GM19463 (cell line): ENCODE measurements at regions not wholly inside any gene's neighbourhood (a gene's known extent, or its start where the extent isn't known, plus 50 kb on each side); places are given as distances from the start of the nearest gene placed in this dataset.

Experiments
- ATAC-seq: cut with Tn5 transposase; IDR thresholded peaks from one replicate; pipeline ENCODE4 v1.9.1; 2021; ENCODE audit warnings: mild to moderate bottlenecking, moderate library complexity; ENCODE audit not compliant: unreplicated experiment

DNA sequence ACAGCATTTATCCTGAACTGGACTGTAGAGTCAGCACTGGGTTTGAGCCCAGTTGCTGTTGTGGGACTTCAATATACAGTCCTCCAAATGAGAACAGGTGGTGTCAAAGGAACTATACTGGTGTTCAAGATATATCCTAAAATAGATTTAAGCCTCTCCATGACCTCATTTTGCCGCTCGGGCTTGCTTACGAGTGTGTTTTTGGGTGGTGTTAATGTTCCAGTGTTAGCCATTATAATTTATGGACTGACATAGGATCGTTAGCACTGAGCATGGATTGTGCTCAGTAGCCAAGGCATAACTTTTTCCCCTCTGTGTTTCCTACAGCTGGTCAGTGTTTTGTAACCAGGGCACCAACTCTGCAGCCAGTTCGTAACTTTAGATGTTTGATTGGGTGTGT is 306.6 kb downstream of the SPATA31D1 start:
- no peak for ATAC-seq

DNA sequence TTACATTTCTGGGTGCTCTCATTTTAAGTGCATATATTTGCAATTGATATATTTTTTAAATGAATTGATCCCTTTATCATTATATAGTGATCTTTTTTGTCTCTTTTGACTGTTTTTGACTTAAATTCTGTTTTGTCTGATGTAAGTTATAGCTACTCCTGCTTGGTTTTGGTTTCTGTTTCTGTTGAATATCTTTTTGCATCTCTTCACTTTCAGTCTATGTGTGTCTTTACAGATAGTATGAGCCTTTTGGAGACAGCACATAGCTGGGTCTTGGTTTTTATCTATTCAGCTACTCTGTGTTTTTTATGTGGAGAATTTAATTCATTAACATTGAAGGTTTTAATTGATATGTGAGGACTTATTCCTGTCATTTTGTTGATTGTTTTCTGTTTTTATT is 311.3 kb downstream of the SPATA31D1 start:
- peak; percentile 62 for ATAC-seq

DNA sequence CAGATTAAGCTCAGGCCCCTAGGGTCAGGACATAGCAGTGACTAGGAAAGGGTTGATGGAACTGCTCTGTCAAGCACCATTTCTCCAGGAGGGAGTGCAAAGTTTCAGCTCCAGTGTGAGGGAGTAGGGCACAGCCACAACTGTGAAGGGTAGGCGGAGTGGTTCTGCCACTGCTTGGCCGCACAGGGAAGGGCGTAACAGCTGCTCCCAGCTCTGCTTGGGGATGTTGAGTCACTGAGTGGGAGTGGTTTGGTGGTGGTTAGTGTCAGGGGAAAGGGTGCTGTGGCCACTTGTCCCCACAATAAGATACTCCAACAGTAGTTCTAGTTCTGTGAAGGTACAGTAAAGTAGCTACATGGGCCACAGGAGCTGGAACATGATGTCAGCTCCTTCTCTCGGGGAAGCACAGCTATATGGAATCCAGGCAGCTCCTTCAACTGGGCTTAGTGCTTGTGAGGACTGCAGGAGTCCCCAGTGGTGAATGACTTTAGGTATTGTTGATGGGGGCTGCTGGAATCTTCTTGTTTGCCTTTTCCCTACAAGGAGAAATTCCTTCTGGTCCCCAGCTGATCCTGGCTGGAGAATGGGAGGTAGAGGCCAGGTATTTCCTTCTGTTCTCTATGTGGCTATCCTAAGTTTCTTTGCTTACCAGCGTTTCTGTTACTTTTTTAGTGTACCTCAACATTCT is 314.5 kb downstream of the SPATA31D1 start:
- no peak for ATAC-seq

DNA sequence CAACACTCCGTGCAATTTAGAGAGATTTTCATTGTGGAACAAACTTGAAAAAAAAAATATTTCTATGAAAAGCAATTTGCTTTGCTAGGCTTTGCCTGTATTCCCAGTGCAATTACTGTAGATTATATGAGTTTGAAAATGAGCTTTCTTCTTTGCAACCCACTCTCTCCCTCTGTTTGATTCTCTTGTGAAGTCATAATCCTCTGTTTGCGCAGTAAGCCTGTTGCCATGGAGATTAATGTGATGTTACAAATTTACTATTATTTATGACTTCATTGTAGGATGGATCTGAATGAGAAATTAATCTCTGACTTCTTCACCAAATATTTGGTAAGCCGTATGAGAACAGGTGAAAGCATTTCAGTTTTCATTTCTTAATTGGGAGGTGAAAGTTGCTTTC is 320.3 kb downstream of the SPATA31D1 start:
- no peak for ATAC-seq

DNA sequence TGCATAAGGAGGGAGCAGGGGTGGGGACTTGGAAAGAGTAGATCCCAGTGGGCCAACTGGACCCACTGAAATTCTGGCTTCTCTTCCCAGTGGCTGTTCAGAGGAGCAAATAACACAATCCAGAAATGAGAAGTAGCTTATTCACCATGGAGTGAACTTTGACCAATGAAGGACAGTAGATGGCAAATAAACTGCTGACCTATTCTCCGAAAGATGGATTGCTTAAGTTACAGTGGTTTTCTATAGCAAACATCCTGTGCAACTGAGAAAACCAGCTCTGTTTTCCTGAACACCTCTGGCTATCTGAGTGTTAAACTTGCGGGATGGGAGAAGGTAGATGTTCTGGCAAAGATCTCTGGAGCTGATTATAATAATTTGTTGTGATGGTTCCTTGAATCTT is 325.1 kb downstream of the SPATA31D1 start:
- no peak for ATAC-seq

DNA sequence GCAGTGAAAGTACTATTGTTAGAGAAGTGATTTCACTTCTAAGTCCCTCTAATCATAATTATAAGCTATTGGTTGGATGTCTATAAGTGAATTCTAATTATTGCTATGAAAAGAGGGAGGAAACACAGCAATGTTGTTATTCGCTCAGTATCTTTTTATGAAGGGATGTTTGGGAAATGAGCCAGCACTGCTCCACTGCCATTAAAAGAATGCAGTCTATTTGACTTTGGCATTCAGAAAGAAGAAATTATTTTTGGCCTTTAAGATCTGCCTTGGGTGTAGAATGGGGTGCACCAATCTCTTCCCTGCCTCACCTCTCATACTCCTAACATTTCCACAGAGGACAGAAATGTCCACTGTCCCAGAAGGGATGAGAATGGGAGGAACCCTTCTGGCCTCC is 332.0 kb downstream of the SPATA31D1 start:
- no peak for ATAC-seq

DNA sequence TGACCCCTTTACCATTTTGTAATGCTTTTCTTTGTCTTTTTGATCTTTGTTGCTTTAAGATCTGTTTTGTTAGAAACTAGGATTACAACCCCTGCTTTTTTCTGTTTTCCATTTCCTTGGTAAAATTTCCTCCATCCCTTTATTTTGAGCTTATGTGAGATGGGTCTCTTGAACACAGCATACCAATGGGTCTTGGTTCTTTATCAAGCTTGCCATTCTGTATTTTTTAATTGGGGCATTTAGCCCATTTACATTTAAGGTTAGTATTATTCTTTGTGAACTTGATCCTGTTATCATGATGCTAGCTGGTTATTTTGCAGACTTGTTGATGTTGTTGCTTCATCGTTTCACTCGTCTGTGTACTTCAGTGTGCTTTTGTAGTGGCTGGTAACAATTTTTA is 337.3 kb downstream of the SPATA31D1 start:
- ATAC-seq: no peak

DNA sequence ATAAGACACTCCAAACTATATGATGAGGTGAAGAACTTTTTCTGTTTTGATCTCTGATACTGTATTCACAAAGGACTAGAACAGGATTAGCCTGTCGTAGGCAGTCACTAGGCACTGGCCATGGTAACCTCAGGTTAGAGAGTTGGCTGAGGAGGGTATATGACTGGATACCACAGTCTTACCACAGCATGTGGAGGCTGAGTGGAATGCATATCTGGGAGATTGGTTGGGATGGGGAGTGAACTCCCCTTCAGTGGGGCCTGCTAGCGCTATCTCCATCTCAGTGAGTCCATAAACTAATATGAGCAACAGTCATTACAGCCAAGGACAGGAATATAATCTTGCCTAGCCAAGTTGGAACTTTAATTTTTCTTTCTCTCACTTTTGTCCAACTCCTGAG is 339.1 kb downstream of the SPATA31D1 start:
- no peak for ATAC-seq

DNA sequence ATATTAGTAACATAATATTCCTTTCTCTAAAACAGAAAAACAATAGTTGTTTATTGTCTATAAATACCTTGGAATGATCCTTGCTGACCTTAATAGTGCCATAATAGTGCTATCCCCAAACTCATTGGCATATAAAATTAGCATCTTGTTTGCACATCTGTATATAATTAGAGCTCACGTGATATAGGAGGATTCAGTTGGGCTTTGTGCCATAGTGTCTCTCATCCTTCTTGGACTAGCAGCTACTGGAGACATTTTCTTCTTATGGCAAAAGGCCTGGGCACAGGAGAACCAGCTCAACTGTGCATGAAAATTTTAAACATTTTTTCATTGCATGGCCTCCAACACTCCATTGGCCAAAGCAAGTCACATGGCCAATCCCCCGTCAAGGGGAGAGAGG is 342.5 kb downstream of the SPATA31D1 start:
- no peak for ATAC-seq

DNA sequence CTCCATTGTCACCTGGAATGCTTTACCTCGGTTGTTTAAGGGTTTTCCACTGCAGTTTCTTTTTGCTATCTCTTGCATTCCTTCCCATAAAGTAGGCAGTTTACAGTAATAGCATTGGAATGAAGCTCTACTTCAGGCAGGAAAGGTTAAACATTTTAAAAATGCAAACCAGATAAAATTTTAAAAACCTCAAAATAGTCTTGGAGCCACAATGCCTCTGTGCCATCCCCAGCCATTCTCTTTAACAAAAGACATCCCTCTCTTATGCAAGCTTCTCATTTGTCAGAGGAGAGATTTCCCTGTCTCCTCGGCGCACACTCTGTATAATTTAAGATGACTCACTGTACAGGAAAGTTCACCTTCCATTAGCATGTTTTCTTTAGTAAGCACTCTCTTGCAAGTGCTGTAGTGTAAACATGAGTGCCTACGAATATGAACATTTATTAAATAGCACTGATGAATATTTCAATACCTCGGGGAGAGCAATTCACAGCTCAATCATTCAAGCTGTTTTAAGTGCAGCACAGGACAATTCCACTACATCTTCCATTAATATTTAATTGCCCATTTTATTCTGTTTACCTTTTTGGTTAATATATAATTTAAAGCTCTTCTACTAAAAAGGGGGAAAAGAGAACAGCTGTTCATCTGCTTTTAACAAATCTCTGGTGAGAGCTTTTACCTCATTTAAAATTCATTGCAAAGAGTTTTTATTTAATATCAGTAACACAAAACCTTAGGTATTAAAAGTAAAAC is 343.6 kb downstream of the SPATA31D1 start:
- no peak for ATAC-seq

DNA sequence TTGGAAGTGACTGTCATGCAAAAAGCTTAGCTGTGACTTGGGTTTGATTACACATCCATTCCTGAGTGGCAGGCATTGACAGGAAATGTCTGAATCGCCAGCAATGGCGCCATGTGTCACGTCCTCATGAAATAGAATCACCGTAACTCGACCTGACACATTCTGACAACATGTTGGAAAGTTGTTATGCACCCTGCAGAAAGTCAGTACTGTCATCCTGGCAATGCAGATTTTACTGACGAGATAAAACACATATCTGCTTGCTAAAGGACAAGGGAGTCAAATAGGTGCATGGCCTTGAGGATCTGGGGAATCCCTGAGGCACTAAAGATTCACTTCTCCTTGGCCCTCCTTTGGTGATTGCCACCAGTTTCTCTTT is 344.2 kb downstream of the SPATA31D1 start:
- ATAC-seq: no peak

DNA sequence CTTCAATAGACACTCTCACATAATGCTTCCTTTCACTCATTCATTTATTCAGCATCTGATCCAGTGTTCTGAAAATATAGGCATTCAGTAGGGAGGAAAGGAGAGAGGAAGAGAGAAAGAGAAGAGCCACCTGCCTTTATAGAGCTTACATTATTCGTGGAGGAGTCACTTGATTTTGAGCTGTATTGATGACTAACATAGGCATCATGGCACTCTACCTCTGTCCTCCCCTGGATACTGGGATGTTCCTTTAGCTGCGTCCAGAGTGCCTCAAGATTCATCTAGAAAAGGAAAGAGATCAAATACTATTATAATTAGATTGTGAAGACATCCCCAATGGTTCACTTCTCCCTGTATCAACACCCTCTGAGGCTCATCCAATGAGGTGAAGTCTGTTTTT is 345.1 kb downstream of the SPATA31D1 start:
- no peak for ATAC-seq

DNA sequence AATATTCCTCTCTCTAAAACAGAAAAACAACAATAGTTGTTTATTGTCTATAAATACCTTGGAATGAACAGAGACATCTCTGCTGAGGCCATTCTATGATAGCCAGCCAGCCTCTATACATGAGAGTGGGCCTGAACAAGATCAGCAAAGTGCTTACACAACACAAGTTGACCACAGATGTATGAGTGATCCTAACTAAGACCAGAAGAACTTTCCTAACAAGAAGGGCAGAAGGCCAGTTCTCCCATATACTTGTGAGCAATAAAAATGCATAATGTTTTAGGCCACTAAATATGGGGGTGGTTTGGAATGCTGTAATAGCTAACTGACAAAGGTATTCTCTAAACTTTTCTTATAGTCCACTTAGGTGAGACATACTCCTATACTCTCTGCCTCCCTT is 345.7 kb downstream of the SPATA31D1 start:
- no peak for ATAC-seq

DNA sequence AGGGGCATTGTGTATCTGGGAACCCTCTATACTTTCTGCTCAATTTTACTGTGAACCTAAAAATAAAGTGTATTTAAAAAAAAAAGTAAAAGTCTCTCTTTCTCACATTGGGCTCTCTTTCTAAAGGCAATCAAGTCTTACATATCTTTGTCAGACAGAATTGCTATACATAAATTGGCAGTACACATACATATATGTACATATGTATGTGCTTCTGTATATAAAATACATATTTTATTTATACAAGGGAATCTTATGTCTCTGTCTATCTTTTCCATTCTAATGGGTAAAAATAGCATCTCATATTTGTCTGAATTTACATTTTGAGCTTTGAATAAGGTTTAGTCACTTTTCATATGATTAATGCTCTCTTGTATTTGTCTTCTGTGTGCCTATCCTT is 348.8 kb downstream of the SPATA31D1 start:
- no peak for ATAC-seq

DNA sequence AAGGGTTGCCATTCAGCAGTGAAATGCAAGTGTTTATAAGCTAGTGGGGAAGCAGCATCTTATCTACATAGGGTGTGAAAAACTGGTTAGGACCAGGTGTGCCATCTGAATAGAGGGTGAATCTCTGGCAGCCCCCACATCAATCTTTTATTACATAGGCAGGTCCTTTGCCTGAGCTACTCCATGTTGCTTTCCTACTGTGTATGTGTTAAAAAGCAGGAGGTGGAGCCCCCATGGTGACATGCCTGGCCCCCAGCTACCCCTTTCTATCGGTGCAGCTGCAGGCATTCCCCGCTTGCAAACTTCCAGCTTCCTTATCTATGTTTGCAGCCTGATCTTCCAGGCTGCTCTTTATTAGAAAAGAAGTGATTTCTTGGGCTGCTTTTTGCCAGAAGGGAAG is 353.5 kb downstream of the SPATA31D1 start:
- ATAC-seq: no peak

DNA sequence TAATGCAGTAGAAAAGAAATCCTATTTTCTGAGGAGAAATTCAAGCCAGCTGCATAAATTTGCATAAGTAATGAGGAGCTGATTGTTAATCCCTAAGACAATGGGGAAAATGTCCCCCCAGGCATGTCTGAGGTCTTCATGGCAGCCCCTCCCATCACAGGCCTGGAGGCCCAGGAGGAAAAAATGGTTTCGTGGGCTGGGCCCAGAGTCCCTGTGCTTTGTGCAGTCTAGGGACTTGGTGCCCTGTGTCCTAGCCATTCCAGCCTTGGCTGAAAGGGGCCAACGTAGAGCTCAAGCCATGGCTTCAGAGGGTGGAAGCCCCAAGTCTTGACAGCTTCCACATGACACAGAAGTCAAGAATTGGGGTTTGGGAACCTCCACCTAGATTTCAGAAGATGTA is 357.5 kb downstream of the SPATA31D1 start:
- no peak for ATAC-seq

DNA sequence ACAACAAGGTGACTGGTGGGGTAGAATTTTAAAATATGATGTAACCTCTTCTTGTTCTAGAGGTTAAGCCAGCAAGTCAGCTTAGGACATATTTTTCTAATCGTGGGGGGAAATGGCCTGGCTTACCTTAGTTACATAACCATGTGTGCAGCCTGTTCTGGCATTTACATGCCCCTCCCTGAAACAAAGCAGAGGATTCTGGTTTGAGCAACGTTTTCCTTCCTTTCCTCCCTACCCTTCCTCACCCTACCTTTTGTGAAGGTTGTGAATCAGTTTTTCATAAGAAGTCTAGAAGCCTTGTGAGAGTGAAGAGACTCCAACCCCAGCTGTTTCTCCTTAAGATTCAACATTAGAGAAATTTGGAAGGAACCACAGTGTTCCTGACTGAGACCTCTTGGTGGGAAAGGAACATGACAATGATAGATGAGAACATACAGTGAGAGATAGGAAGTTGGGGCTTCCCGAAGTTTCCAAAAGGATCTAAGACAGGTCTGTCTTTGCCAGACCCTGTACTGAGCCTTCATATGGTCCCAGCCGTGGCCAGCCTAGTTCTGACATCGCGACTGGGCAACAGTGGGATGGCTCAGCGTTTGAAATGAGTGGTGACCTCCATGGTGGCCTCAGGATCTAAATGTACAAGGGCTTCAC is 365.2 kb downstream of the SPATA31D1 start:
- ATAC-seq: no peak

DNA sequence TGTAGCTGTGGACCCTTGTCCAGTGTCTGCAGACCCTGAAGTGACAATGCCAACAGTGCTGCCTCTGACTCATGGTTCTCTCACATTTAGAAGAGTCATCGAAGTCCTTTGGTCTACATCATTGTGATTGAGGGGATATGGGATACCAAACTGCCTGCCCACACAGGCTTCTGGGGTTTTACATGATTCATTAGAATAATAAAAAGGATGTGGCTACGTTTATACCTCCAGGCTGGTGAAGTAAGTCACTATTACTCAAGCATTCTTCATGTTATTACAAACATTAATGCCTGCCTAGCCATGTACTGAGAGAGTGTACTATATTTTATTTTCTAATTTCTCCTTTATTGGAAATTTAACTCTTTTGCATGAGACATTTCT is 365.7 kb downstream of the SPATA31D1 start:
- ATAC-seq: no peak

DNA sequence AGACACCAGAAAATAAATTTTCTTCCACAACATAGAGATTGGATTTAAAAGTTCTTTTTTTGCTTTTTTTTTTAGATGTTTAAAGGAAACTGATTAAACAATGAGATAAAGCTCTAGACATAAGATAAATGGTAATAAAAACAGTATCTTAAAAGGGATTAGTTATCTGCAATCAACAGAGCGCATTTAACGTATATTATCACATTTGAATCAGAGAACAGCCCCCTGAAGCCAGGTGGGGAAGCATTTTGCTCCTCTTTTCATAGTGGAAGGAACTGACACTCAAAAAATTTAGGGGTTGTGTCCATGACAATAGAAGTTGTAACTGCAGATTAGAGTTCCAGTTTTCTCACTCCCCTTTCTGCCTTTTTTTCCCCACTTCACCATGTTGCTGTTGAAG is 367.6 kb downstream of the SPATA31D1 start:
- no peak for ATAC-seq

DNA sequence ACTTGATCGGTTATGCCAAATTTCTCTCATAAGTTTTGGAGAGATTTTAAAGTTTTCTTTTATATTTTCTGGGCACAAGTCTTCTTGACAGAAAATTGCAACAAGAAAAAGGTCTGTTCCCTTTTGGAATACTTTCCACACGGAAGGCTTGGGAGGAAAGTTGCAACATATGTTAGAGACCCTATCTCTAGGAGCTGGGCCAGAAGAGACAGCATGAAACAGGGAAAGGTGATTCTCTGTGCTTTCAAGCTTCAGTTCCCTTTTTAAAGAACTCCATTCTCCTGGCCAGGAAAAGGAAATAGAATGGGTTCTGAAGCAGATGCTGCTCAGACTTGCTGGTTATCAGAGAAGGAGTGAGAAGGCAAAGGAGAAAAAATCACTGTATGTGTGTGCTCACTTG is 368.3 kb downstream of the SPATA31D1 start:
- no peak for ATAC-seq

DNA sequence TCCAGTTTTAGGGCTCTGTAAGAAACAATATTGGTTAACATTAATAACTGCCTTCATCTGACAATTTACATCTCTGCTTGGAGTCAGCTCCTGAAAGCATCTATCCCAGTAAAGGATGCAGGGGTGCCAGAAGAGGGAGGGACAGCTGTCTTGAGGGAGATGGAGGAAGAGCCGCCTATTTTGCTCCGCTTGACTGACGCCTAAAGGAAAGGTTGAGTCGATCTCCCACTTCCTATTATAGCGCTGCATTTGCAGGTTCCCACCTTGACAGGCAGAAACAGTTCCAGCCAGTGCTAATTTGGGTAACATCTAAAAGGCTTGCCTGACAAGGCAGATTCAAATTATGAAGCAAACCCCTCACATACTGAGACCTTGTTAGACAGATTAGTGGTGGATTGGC is 374.6 kb downstream of the SPATA31D1 start:
- ATAC-seq: no peak

DNA sequence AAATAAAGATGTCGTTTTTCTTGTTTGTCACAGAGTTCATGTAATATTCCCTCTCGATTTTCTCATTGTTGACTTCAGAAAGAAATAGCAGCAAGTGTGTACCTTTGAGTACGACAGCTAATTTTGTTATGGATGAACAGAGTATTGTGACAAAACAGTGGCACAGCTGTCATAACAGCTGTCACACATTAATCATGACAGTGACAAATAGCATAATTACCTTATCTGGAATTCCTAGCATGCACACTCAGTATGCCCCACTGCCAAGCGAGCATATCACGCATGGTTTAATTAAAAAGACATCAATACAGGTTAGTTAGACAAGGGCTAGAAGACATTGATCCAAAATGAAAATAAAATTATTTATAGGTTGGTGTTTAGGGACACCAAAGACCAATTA is 375.1 kb downstream of the SPATA31D1 start:
- ATAC-seq: no peak
